Ovary (tissue), 3 donors: ENCODE measurements at regions not wholly inside any gene's neighbourhood (a gene's known extent, or its start where the extent isn't known, plus 50 kb on each side); places are given as distances from the start of the nearest gene placed in this dataset.

Source experiments
- CTCF ChIP-seq, 3 donors: fragments of 450-650 bp in 2 of 3; fragments of 200-600 bp in 1 of 3; IDR thresholded peaks; one replicate each; pipeline versions ENCODE4 v1.5.1 to v1.8.0; 2016 to 2022; ENCODE audit warnings: antibody characterized with exemption in 3 of 3, mild to moderate bottlenecking in 1 of 3
- EP300 ChIP-seq: sonication (generic); formaldehyde crosslinking; IDR thresholded peaks from one replicate; pipeline ENCODE4 v1.6.1; 2017; ENCODE audit warnings: antibody characterized with exemption
- donor health status: DM: no; HTN: no; CAD: no.

GRCh38 chr4:136281307-136281706 is 1251.0 kb downstream of the PCDH18 start:
- TF ChIP-seq CTCF (IDR thresholded peaks at IDR 0.05) (no peak), EP300 (no peak)
